HG02798 (cell line): ENCODE measurements at regions not wholly inside any gene's neighbourhood (a gene's known extent, or its start where the extent isn't known, plus 50 kb on each side); places are given as distances from the start of the nearest gene placed in this dataset.
A peak's percentile ranks its signal among the peaks of the same experiment; 100 is the strongest.
"Not testable (repeated sequence)": the region's sequence is repeated elsewhere in the genome, so short reads cannot be mapped to it uniquely, and the experiment has no call there.

Experiments used
- ATAC-seq: cut with Tn5 transposase; IDR thresholded peaks from one replicate; pipeline ENCODE4 v1.9.1; 2021; ENCODE audit warnings: mild to moderate bottlenecking; ENCODE audit not compliant: unreplicated experiment, poor library complexity

- not testable (repeated sequence) for ATAC-seq
These were observed 286.3 kb downstream of the CDY2B start for GRCh38 chrY:17593748-17594147.

- ATAC-seq: not testable (repeated sequence)
These were observed 300.0 kb downstream of the CDY2B start for GRCh38 chrY:17579956-17580519.

GRCh38 chrY:17579131-17579955, 300.7 kb downstream of the CDY2B start:
- peak; percentile 85 for ATAC-seq

GRCh38 chrY:17563114-17563513, 316.9 kb downstream of the CDY2B start:
- not testable (repeated sequence) for ATAC-seq
